ENCODE measurements at regions not wholly inside any gene's neighbourhood (a gene's known extent, or its start where the extent isn't known, plus 50 kb on each side); places are given as distances from the start of the nearest gene placed in this dataset.

DNA sequence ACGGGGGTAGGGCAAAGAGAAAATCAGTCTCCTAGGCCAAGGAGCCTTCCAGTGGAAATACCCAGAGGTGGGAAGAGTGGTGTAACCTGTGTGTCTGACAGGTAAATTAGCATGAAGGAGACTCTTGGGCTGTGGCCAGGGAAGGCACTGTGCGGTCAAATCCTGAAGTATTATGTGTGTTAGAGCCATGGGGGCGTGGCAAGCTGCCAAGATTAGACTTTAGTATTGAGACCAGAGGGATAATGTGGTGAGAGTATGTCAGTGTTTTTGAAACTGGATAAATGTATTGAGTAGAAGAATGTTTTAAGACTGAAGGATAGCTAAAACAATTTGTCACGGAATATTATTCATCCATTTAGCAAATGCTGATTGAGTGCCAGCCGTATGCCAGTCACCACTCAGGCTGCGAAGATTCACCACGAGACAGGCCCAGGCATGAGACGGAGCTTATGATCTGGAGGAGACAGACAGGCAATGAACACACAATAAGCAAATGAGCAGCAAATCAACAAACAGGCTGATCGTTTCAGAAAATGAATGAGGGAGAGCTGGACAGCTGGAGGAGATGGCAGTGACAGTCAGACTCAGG lies 445.9 kb downstream of the MCTP2 start:
- intact Hi-C loops (cut with DNase I; ENCODE audit: low total_unique reads) = no loop called here
- Histone ChIP-seq H3K36me3 (no peaks in the 10 kb centered on the region), H3K27ac (no peak overlapping the region), H3K9me3 (no peaks in the 10 kb centered on the region), H3K4me3 (no peak overlapping the region), H3K27me3 (no peaks in the 10 kb centered on the region), H3K4me1 (no peaks in the 10 kb centered on the region)
- TF ChIP-seq, protein P1, sequence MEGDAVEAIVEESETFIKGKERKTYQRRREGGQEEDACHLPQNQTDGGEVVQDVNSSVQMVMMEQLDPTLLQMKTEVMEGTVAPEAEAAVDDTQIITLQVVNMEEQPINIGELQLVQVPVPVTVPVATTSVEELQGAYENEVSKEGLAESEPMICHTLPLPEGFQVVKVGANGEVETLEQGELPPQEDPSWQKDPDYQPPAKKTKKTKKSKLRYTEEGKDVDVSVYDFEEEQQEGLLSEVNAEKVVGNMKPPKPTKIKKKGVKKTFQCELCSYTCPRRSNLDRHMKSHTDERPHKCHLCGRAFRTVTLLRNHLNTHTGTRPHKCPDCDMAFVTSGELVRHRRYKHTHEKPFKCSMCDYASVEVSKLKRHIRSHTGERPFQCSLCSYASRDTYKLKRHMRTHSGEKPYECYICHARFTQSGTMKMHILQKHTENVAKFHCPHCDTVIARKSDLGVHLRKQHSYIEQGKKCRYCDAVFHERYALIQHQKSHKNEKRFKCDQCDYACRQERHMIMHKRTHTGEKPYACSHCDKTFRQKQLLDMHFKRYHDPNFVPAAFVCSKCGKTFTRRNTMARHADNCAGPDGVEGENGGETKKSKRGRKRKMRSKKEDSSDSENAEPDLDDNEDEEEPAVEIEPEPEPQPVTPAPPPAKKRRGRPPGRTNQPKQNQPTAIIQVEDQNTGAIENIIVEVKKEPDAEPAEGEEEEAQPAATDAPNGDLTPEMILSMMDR (IDR thresholded peaks at IDR 0.05) = no peak
- TF ChIP-seq POLR2A (IDR thresholded peaks at IDR 0.05) (no peak), POLR2AphosphoS5 (IDR thresholded peaks at IDR 0.05) (no peak)
- no peak for DNase-seq (ENCODE audit: low spot score in 2 of 2)

DNA sequence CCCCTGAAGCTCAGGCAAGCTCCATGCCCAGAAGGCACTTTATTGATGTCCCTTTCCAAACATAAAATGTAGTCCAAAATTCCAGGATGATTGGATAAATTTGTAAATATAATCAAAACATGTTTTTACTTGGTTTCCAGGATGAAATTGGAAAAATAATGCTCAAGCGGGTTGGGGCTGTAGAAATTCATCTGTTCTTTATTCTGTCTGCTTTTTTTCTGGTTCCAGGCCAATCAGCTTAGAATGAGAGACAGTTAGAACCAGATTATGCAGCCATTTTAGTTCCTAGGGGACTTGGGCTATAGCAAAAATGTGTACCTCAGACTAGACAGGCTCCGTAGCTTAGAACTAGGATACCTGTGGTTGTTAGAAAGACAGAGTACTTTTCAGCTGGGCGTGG lies 450.8 kb downstream of the MCTP2 start:
- no peaks in the 10 kb centered on the region for H3K27me3 ChIP-seq
- no peaks in the 10 kb centered on the region for H3K36me3 ChIP-seq
- no peaks in the 10 kb centered on the region for H3K4me1 ChIP-seq
- no peak overlapping the region for H3K27ac ChIP-seq
- H3K9me3 ChIP-seq = no peaks in the 10 kb centered on the region
- H3K4me3 ChIP-seq = no peak overlapping the region
- no peak for DNase-seq (ENCODE audit: low spot score in 2 of 2)
- intact Hi-C loops (cut with DNase I; ENCODE audit: low total_unique reads) = no loop called here
- TF ChIP-seq POLR2AphosphoS5 (IDR thresholded peaks at IDR 0.05) (no peak), POLR2A (IDR thresholded peaks at IDR 0.05) (no peak)
- TF ChIP-seq, protein P1 (IDR thresholded peaks at IDR 0.05) = no peak

DNA sequence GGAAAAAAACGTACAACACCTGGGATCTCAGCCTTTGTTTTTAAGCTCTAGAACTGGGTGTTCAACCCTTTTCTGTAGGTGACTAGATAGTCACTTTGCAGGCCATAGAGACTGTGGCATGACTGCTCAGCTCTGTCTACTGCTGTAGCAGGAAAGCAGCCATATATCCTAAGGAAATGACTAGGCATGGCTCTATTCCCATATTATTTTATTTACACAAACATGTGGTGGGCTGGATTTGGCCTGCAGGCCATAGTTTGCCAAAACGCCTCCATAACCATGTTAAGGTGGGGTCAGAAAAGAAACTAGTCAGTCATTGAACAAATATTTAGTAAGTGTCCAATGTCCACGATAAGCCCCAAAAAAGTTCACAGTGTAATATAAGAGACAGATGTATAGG lies 452.5 kb downstream of the MCTP2 start:
- Histone ChIP-seq H3K27me3 (no peaks in the 10 kb centered on the region), H3K36me3 (no peaks in the 10 kb centered on the region), H3K9me3 (no peaks in the 10 kb centered on the region), H3K27ac (no peak overlapping the region), H3K4me1 (no peaks in the 10 kb centered on the region), H3K4me3 (no peak overlapping the region)
- DNase-seq (ENCODE audit: low spot score in 2 of 2) = no peak
- intact Hi-C loops (cut with DNase I; ENCODE audit: low total_unique reads) = no loop called here
- no peak for TF ChIP-seq POLR2A (IDR thresholded peaks at IDR 0.05)
- TF ChIP-seq, protein P1 (IDR thresholded peaks at IDR 0.05) = no peak
- no peak for TF ChIP-seq POLR2AphosphoS5 (IDR thresholded peaks at IDR 0.05)

DNA sequence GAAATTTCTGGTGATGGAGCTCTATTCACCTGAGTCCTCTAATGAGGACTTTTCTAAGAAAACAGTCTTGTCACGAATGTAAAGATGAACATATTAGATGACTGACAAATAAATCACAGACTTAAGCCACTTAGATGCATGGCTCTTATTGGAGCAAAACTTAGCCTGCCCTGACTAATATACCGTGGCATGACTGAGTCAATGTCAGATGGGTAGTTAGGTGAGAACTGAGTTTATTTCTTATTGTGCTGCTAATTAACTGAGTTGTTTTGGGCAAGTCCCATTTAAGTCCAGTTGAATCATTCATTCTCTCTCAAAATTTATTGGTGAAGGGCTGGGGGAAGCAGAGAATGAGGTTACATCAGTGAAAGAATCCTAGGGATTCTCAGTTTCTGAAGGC lies 459.8 kb downstream of the MCTP2 start:
- Histone ChIP-seq H3K27me3 (no peaks in the 10 kb centered on the region), H3K36me3 (no peaks in the 10 kb centered on the region), H3K4me3 (no peak overlapping the region), H3K9me3 (no peaks in the 10 kb centered on the region), H3K4me1 (no peaks in the 10 kb centered on the region), H3K27ac (no peak overlapping the region)
- DNase-seq (ENCODE audit: low spot score in 2 of 2) = no peak
- intact Hi-C loops (cut with DNase I; ENCODE audit: low total_unique reads) = no loop called here
- TF ChIP-seq POLR2A (IDR thresholded peaks at IDR 0.05) = no peak
- no peak for TF ChIP-seq POLR2AphosphoS5 (IDR thresholded peaks at IDR 0.05)
- TF ChIP-seq, protein P1 (IDR thresholded peaks at IDR 0.05) = no peak

DNA sequence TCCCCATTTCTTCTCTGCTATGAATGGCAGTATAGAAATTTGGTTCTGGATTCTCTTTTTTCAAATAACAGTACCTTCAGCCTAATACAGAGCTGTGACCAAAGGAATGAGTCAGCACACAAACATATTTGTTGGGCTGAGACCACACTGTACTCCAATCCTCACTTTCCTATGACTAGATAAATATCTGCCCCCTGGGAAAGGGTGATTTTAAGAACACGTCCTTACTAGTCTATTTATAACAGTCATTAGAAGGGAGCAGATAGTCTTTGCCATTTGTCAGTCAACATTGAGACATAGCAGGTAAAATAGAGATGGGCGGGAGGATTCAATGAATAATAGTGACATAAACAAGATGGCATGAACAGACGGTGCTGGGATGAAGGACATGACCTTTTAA lies 461.3 kb downstream of the MCTP2 start:
- H3K36me3 ChIP-seq = no peaks in the 10 kb centered on the region
- H3K9me3 ChIP-seq = no peaks in the 10 kb centered on the region
- H3K27me3 ChIP-seq = no peaks in the 10 kb centered on the region
- no peak overlapping the region for H3K4me3 ChIP-seq
- no peak for DNase-seq (ENCODE audit: low spot score in 2 of 2)
- TF ChIP-seq POLR2A (IDR thresholded peaks at IDR 0.05) = no peak
- TF ChIP-seq, protein P1 (IDR thresholded peaks at IDR 0.05) = no peak
- TF ChIP-seq POLR2AphosphoS5 (IDR thresholded peaks at IDR 0.05) = no peak
- no peak overlapping the region for H3K27ac ChIP-seq
- H3K4me1 ChIP-seq = no peaks in the 10 kb centered on the region
- intact Hi-C loops (cut with DNase I; ENCODE audit: low total_unique reads) = no loop called here
